Mucosa of rectum (tissue), 2 donors: ENCODE measurements at regions not wholly inside any gene's neighbourhood (a gene's known extent, or its start where the extent isn't known, plus 50 kb on each side); places are given as distances from the start of the nearest gene placed in this dataset.
"Not testable (repeated sequence)": the region's sequence is repeated elsewhere in the genome, so short reads cannot be mapped to it uniquely, and the experiment has no call there.

Experiments used
- H3K27ac ChIP-seq, 2 donors: one replicate each; pipeline ENCODE4 v1.7.0; 2013; ENCODE audit warnings: inconsistent platforms in 2 of 2, low read depth in 2 of 2, low read length in 2 of 2
- H3K27me3 ChIP-seq, 2 donors: one replicate each; pipeline ENCODE4 v1.7.0; 2013; ENCODE audit warnings: low read length in 2 of 2; ENCODE audit not compliant: control insufficient read depth in 2 of 2, insufficient read depth in 2 of 2
- H3K36me3 ChIP-seq, 2 donors: one replicate each; pipeline ENCODE4 v1.7.0; 2013; ENCODE audit warnings: low read length in 2 of 2; ENCODE audit not compliant: control insufficient read depth in 2 of 2, insufficient read depth in 2 of 2
- H3K4me1 ChIP-seq, 2 donors: one replicate each; pipeline ENCODE4 v1.7.0; 2013; ENCODE audit warnings: low read length in 2 of 2, mild to moderate bottlenecking in 1 of 2; ENCODE audit not compliant: control insufficient read depth in 2 of 2, insufficient read depth in 2 of 2
- H3K4me3 ChIP-seq, 2 donors: one replicate each; pipeline ENCODE4 v1.7.0; 2013; ENCODE audit warnings: low read length in 2 of 2
- H3K9ac ChIP-seq, 2 donors: one replicate each; pipeline ENCODE4 v1.7.0; 2013; ENCODE audit warnings: low read length in 2 of 2, low read depth in 1 of 2, mild to moderate bottlenecking in 1 of 2
- H3K9me3 ChIP-seq, 2 donors: one replicate each; pipeline ENCODE4 v1.7.0; 2013; ENCODE audit warnings: low read length in 2 of 2; ENCODE audit not compliant: control insufficient read depth in 2 of 2
- donor health status: healthy.
- donor health status: Normal muscosa, but diverticular disease.

- Histone ChIP-seq H3K27me3 (no peaks in the 10 kb centered on the region), H3K4me3 (no peak overlapping the region), H3K27ac (no peak overlapping the region), H3K4me1 (no peaks in the 10 kb centered on the region), H3K36me3 (no peaks in the 10 kb centered on the region), H3K9ac (no peak overlapping the region), H3K9me3 (no peaks in the 10 kb centered on the region)
Measured at GRCh38 chr2:35510636-35511035, 844.9 kb upstream of the CRIM1 start.

GRCh38 chr2:35508601-35509000 lies 847.0 kb upstream of the CRIM1 start:
- Histone ChIP-seq H3K9me3 (no peaks in the 10 kb centered on the region), H3K9ac (no peak overlapping the region), H3K27me3 (no peaks in the 10 kb centered on the region), H3K4me3 (no peak overlapping the region), H3K27ac (no peak overlapping the region), H3K36me3 (no peaks in the 10 kb centered on the region), H3K4me1 (no peaks in the 10 kb centered on the region)

- no peaks in the 10 kb centered on the region for H3K9me3 ChIP-seq
Measured at GRCh38 chr2:35504419-35504818, 851.2 kb upstream of the CRIM1 start.

GRCh38 chr2:35503738-35504199 lies 851.8 kb upstream of the CRIM1 start:
- Histone ChIP-seq H3K4me3 (no peak overlapping the region), H3K36me3 (no peaks in the 10 kb centered on the region), H3K4me1 (no peaks in the 10 kb centered on the region), H3K27me3 (no peaks in the 10 kb centered on the region), H3K9ac (no peak overlapping the region), H3K27ac (no peak overlapping the region), H3K9me3 (no peaks in the 10 kb centered on the region)

More at GRCh38 chr2:35504419-35504818, 851.2 kb upstream of the CRIM1 start:
- H3K27me3 ChIP-seq = no peaks in the 10 kb centered on the region
- no peaks in the 10 kb centered on the region for H3K36me3 ChIP-seq
- no peak overlapping the region for H3K9ac ChIP-seq
- no peak overlapping the region for H3K27ac ChIP-seq
- no peak overlapping the region for H3K4me3 ChIP-seq
- no peaks in the 10 kb centered on the region for H3K4me1 ChIP-seq

GRCh38 chr2:35503311-35503710 lies 852.3 kb upstream of the CRIM1 start:
- Histone ChIP-seq H3K9ac (no peak overlapping the region), H3K36me3 (no peaks in the 10 kb centered on the region), H3K27ac (no peak overlapping the region), H3K27me3 (no peaks in the 10 kb centered on the region), H3K4me1 (no peaks in the 10 kb centered on the region), H3K4me3 (no peak overlapping the region), H3K9me3 (no peaks in the 10 kb centered on the region)

- no peak overlapping the region for H3K9ac ChIP-seq
- H3K9me3 ChIP-seq = no peaks in the 10 kb centered on the region
- H3K27me3 ChIP-seq = no peaks in the 10 kb centered on the region
- H3K4me1 ChIP-seq = no peaks in the 10 kb centered on the region
- no peak overlapping the region for H3K4me3 ChIP-seq
- no peaks in the 10 kb centered on the region for H3K36me3 ChIP-seq
- H3K27ac ChIP-seq = no peak overlapping the region
Measured at GRCh38 chr2:35501076-35501475, 854.5 kb upstream of the CRIM1 start.

GRCh38 chr2:35496022-35496421 lies 859.6 kb upstream of the CRIM1 start:
- no peaks in the 10 kb centered on the region for H3K36me3 ChIP-seq
- no peaks in the 10 kb centered on the region for H3K9me3 ChIP-seq
- no peak overlapping the region for H3K9ac ChIP-seq
- no peak overlapping the region for H3K27ac ChIP-seq
- H3K4me1 ChIP-seq = no peaks in the 10 kb centered on the region
- no peak overlapping the region for H3K4me3 ChIP-seq
- no peaks in the 10 kb centered on the region for H3K27me3 ChIP-seq

- Histone ChIP-seq H3K27me3 (no peaks in the 10 kb centered on the region), H3K36me3 (no peaks in the 10 kb centered on the region), H3K4me3 (no peak overlapping the region), H3K27ac (no peak overlapping the region), H3K9me3 (no peaks in the 10 kb centered on the region), H3K4me1 (no peaks in the 10 kb centered on the region), H3K9ac (no peak overlapping the region)
Measured at GRCh38 chr2:35495182-35495581, 860.4 kb upstream of the CRIM1 start.

GRCh38 chr2:35478121-35478520 lies 877.5 kb upstream of the CRIM1 start:
- not testable (repeated sequence) for H3K9ac ChIP-seq, H3K9me3 ChIP-seq, H3K27ac ChIP-seq, H3K36me3 ChIP-seq, H3K4me3 ChIP-seq, H3K4me1 ChIP-seq, H3K27me3 ChIP-seq

GRCh38 chr2:35468245-35468644 lies 887.3 kb upstream of the CRIM1 start:
- Histone ChIP-seq H3K27me3 (no peaks in the 10 kb centered on the region), H3K9me3 (no peaks in the 10 kb centered on the region), H3K9ac (no peak overlapping the region)

More at GRCh38 chr2:35468245-35468644, 887.3 kb upstream of the CRIM1 start:
- Histone ChIP-seq H3K27ac (no peak overlapping the region), H3K4me1 (no peaks in the 10 kb centered on the region), H3K4me3 (no peak overlapping the region), H3K36me3 (no peaks in the 10 kb centered on the region)
